ENCODE measurements at regions not wholly inside any gene's neighbourhood (a gene's known extent, or its start where the extent isn't known, plus 50 kb on each side); places are given as distances from the start of the nearest gene placed in this dataset.

- no peak overlapping the region for H3K4me3 ChIP-seq (ENCODE audit: low read depth, low read length)
- DNase-seq (ENCODE audit: low read depth): no peak
- TF ChIP-seq CTCF (IDR thresholded peaks at IDR 0.05; ENCODE audit: control insufficient read depth, extremely low read depth, insufficient read depth): no peak
Observed at GRCh38 chr2:17263570-17263968, 254.7 kb downstream of the RAD51AP2 start.

GRCh38 chr2:17262854-17263569, 255.2 kb downstream of the RAD51AP2 start:
- no peak overlapping the region for H3K4me3 ChIP-seq (ENCODE audit: low read depth, low read length)
- no peak for DNase-seq (ENCODE audit: low read depth)
- no peak for TF ChIP-seq CTCF (IDR thresholded peaks at IDR 0.05; ENCODE audit: control insufficient read depth, extremely low read depth, insufficient read depth)

- no peak overlapping the region for H3K4me3 ChIP-seq (ENCODE audit: low read depth, low read length)
- DNase-seq (ENCODE audit: low read depth): no peak
- TF ChIP-seq CTCF (IDR thresholded peaks at IDR 0.05; ENCODE audit: control insufficient read depth, extremely low read depth, insufficient read depth): no peak
Observed at GRCh38 chr2:17259613-17260012, 258.6 kb downstream of the RAD51AP2 start.

- no peak for TF ChIP-seq CTCF (IDR thresholded peaks at IDR 0.05; ENCODE audit: control insufficient read depth, extremely low read depth, insufficient read depth)
- no peak overlapping the region for H3K4me3 ChIP-seq (ENCODE audit: low read depth, low read length)
- DNase-seq (ENCODE audit: low read depth): no peak
Observed at GRCh38 chr2:17258861-17259260, 259.4 kb downstream of the RAD51AP2 start.

- no peak for TF ChIP-seq CTCF (IDR thresholded peaks at IDR 0.05; ENCODE audit: control insufficient read depth, extremely low read depth, insufficient read depth)
- no peak for DNase-seq (ENCODE audit: low read depth)
- H3K4me3 ChIP-seq (ENCODE audit: low read depth, low read length): no peak overlapping the region
Observed at GRCh38 chr2:17257189-17257909, 260.9 kb downstream of the RAD51AP2 start.

GRCh38 chr2:17255071-17255470, 263.2 kb downstream of the RAD51AP2 start:
- no peak overlapping the region for H3K4me3 ChIP-seq (ENCODE audit: low read depth, low read length)
- DNase-seq (ENCODE audit: low read depth): no peak
- no peak for TF ChIP-seq CTCF (IDR thresholded peaks at IDR 0.05; ENCODE audit: control insufficient read depth, extremely low read depth, insufficient read depth)

Measured in LNCaP clone FGC (cell line).